Astrocyte (in vitro differentiated cells and primary cell): ENCODE measurements at regions not wholly inside any gene's neighbourhood (a gene's known extent, or its start where the extent isn't known, plus 50 kb on each side); places are given as distances from the start of the nearest gene placed in this dataset.
"Not testable (repeated sequence)": the region's sequence is repeated elsewhere in the genome, so short reads cannot be mapped to it uniquely, and the experiment has no call there.

Experiments used
- DNase-seq: peaks from one replicate; pipeline ENCODE4 v3.0.0-alpha.2; 2010; ENCODE audit warnings: low read depth
- FAIRE-seq: peaks from 2 replicates; lab custom pipeline; 2011; peaks lifted over from hg19 to GRCh38; lab: Jason Lieb, UNC
- H2AFZ ChIP-seq: 2 replicates; pipeline ENCODE4 v1.6.0; 2012; ENCODE audit warnings: low read depth, low read length, inconsistent platforms
- H3K27ac ChIP-seq: 2 replicates; pipeline ENCODE4 v1.5.1; 2011; ENCODE audit warnings: low read depth, low read length, inconsistent platforms
- H3K27me3 ChIP-seq: 2 replicates; pipeline ENCODE4 v1.6.0; 2011; ENCODE audit warnings: low read length, inconsistent platforms; ENCODE audit not compliant: insufficient read depth
- H3K36me3 ChIP-seq: 2 replicates; pipeline ENCODE4 v1.5.1; 2011; ENCODE audit warnings: low read length, inconsistent platforms; ENCODE audit not compliant: insufficient read depth
- H3K4me1 ChIP-seq: 2 replicates; pipeline ENCODE4 v1.5.1; 2011; ENCODE audit warnings: low read length, inconsistent platforms; ENCODE audit not compliant: insufficient read depth
- H3K4me2 ChIP-seq: 2 replicates; pipeline ENCODE4 v1.6.0; 2012; ENCODE audit warnings: low read length, inconsistent platforms
- H3K4me3 ChIP-seq: 2 replicates; pipeline ENCODE4 v1.5.1; 2011; ENCODE audit warnings: low read depth, mild to moderate bottlenecking, low read length, inconsistent platforms; ENCODE audit not compliant: insufficient read depth
- H3K79me2 ChIP-seq: 2 replicates; pipeline ENCODE4 v1.6.0; 2012; ENCODE audit warnings: mild to moderate bottlenecking, low read length, inconsistent platforms; ENCODE audit not compliant: insufficient read depth
- H3K9ac ChIP-seq: 2 replicates; pipeline ENCODE4 v1.6.0; 2012; ENCODE audit warnings: mild to moderate bottlenecking, low read length, inconsistent platforms
- H3K9me3 ChIP-seq: 2 replicates; pipeline ENCODE4 v1.5.1; 2012; ENCODE audit warnings: low read depth, mild to moderate bottlenecking, low read length, inconsistent platforms; ENCODE audit not compliant: insufficient read depth
- H4K20me1 ChIP-seq: 2 replicates; pipeline ENCODE4 v1.6.0; 2012; ENCODE audit warnings: low read length, inconsistent platforms; ENCODE audit not compliant: insufficient read depth
- H3K27ac Mint-ChIP-seq: one replicate; pipeline ENCODE4 v1.8.0; 2021; ENCODE audit warnings: mild to moderate bottlenecking, mixed read lengths; ENCODE audit not compliant: unreplicated experiment
- H3K27me3 Mint-ChIP-seq: one replicate; pipeline ENCODE4 v1.8.0; 2021; ENCODE audit warnings: low read depth, mixed read lengths; ENCODE audit not compliant: unreplicated experiment
- H3K36me3 Mint-ChIP-seq: one replicate; pipeline ENCODE4 v1.8.0; 2021; ENCODE audit warnings: low read depth, mixed read lengths; ENCODE audit not compliant: unreplicated experiment
- H3K4me1 Mint-ChIP-seq: one replicate; pipeline ENCODE4 v1.8.0; 2021; ENCODE audit warnings: low read depth, mixed read lengths; ENCODE audit not compliant: unreplicated experiment
- H3K4me3 Mint-ChIP-seq: one replicate; pipeline ENCODE4 v1.8.0; 2021; ENCODE audit warnings: mild to moderate bottlenecking, moderate library complexity, mixed read lengths; ENCODE audit not compliant: unreplicated experiment
- H3K9me3 Mint-ChIP-seq: one replicate; pipeline ENCODE4 v1.8.0; 2021; ENCODE audit warnings: mild to moderate bottlenecking, mixed read lengths; ENCODE audit not compliant: unreplicated experiment
- CTCF ChIP-seq: IDR thresholded peaks from 2 replicates; pipeline ENCODE4 v1.5.1; 2011; ENCODE audit warnings: low read depth, mild to moderate bottlenecking, inconsistent platforms, low read length, moderate library complexity; ENCODE audit not compliant: insufficient read depth
- EZH2 ChIP-seq: IDR thresholded peaks from 2 replicates; pipeline ENCODE4 v1.6.1; 2012; ENCODE audit warnings: mild to moderate bottlenecking, low read length, inconsistent platforms; ENCODE audit not compliant: insufficient read depth

GRCh38 chr4:138630666-138631065 is 384.9 kb upstream of the NOCT start:
- Histone ChIP-seq H3K4me3 (no peak overlapping the region), H3K27me3 (no peaks in the 10 kb centered on the region), H3K27ac (no peak overlapping the region), H4K20me1 (no peaks in the 10 kb centered on the region), H2AFZ (no peak overlapping the region), H3K9ac (no peak overlapping the region), H3K9me3 (no peaks in the 10 kb centered on the region), H3K79me2 (no peaks in the 10 kb centered on the region), H3K4me2 (no peak overlapping the region), H3K36me3 (no peaks in the 10 kb centered on the region), H3K4me1 (peaks cover 7% of the 10 kb centered on the region)
- no peak for FAIRE-seq
- no peak overlapping the region for H3K27ac Mint-ChIP-seq
- DNase-seq, result no peak
- TF ChIP-seq EZH2 (no peak), CTCF (no peak)
- no peaks in the 10 kb centered on the region for H3K36me3 Mint-ChIP-seq
- H3K9me3 Mint-ChIP-seq, result no peaks in the 10 kb centered on the region
- H3K27me3 Mint-ChIP-seq, result no peaks in the 10 kb centered on the region
- H3K4me3 Mint-ChIP-seq, result no peak overlapping the region
- peaks cover 8% of the 10 kb centered on the region for H3K4me1 Mint-ChIP-seq

- Mint-ChIP-seq H3K4me1 (peaks cover 5% of the 10 kb centered on the region), H3K27me3 (no peaks in the 10 kb centered on the region), H3K9me3 (no peaks in the 10 kb centered on the region), H3K27ac (no peak overlapping the region), H3K36me3 (no peaks in the 10 kb centered on the region), H3K4me3 (no peak overlapping the region)
- Histone ChIP-seq H3K4me3 (no peak overlapping the region), H3K9me3 (no peaks in the 10 kb centered on the region), H3K36me3 (no peaks in the 10 kb centered on the region), H3K27me3 (no peaks in the 10 kb centered on the region), H3K27ac (no peak overlapping the region), H3K4me1 (peaks cover 7% of the 10 kb centered on the region), H3K4me2 (no peak overlapping the region), H2AFZ (no peak overlapping the region), H4K20me1 (no peaks in the 10 kb centered on the region), H3K79me2 (no peaks in the 10 kb centered on the region), H3K9ac (no peak overlapping the region)
- no peak for TF ChIP-seq CTCF
- no peak for TF ChIP-seq EZH2
- FAIRE-seq, result no peak
- no peak for DNase-seq
Measured at GRCh38 chr4:138629669-138630068, 385.9 kb upstream of the NOCT start.

- Histone ChIP-seq H3K36me3 (no peaks in the 10 kb centered on the region), H3K27me3 (no peaks in the 10 kb centered on the region), H3K9me3 (no peaks in the 10 kb centered on the region), H3K4me2 (no peak overlapping the region), H3K4me1 (no peaks in the 10 kb centered on the region), H3K79me2 (no peaks in the 10 kb centered on the region), H3K9ac (no peak overlapping the region), H2AFZ (no peak overlapping the region), H4K20me1 (no peaks in the 10 kb centered on the region), H3K4me3 (no peak overlapping the region), H3K27ac (no peak overlapping the region)
- H3K36me3 Mint-ChIP-seq, result no peaks in the 10 kb centered on the region
- no peaks in the 10 kb centered on the region for H3K9me3 Mint-ChIP-seq
- H3K27me3 Mint-ChIP-seq, result no peaks in the 10 kb centered on the region
- H3K27ac Mint-ChIP-seq, result no peak overlapping the region
- DNase-seq (peak; percentile 22), FAIRE-seq (no peak)
- no peak for TF ChIP-seq EZH2
- TF ChIP-seq CTCF, result no peak
- H3K4me3 Mint-ChIP-seq, result no peak overlapping the region
- H3K4me1 Mint-ChIP-seq, result no peaks in the 10 kb centered on the region
Measured at GRCh38 chr4:138627096-138627495, 384.9 kb upstream of the SLC7A11 start.

- not testable (repeated sequence) for FAIRE-seq
Measured at GRCh38 chr4:138622362-138622761, 380.2 kb upstream of the SLC7A11 start.

More at GRCh38 chr4:138622362-138622761, 380.2 kb upstream of the SLC7A11 start:
- H3K4me1 ChIP-seq, H3K27ac Mint-ChIP-seq, H3K79me2 ChIP-seq, H3K4me3 ChIP-seq, H2AFZ ChIP-seq, H3K27me3 Mint-ChIP-seq, H3K36me3 ChIP-seq, H3K27me3 ChIP-seq, H3K9me3 ChIP-seq, H3K4me2 ChIP-seq, H4K20me1 ChIP-seq, H3K36me3 Mint-ChIP-seq, H3K4me3 Mint-ChIP-seq, H3K9ac ChIP-seq, H3K4me1 Mint-ChIP-seq, H3K27ac ChIP-seq, DNase-seq, H3K9me3 Mint-ChIP-seq: not testable (repeated sequence)
